ENCODE measurements at regions not wholly inside any gene's neighbourhood (a gene's known extent, or its start where the extent isn't known, plus 50 kb on each side); places are given as distances from the start of the nearest gene placed in this dataset.

- no peak for DNase-seq
Observed at GRCh38 chr12:82149045-82149444, 209.1 kb downstream of the CCDC59 start.

DNA sequence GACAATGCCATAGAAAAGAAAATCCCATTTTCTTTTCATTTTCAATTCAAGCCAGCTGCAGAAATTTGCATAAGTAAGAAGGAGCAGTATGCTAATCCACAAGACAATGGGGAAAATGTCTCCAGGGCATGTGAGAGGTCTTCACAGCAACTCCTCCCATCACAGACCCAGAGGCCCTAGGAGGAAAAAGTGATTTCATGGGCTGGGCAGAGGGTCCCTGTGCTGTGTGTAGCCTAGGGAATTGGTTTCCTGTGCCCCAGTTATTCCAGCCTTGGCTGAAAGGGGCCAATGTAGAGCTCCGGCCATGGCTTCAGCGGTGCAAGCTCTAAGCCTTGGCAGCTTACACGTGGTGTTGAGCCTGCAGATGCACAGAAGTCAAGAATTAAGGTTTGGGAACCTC lies 211.4 kb downstream of the CCDC59 start:
- DNase-seq = no peak

GRCh38 chr12:82144505-82144904 lies 213.7 kb downstream of the CCDC59 start:
- DNase-seq = no peak

- no peak for DNase-seq
Observed at GRCh38 chr12:82132390-82132789, 225.8 kb downstream of the CCDC59 start.

DNA sequence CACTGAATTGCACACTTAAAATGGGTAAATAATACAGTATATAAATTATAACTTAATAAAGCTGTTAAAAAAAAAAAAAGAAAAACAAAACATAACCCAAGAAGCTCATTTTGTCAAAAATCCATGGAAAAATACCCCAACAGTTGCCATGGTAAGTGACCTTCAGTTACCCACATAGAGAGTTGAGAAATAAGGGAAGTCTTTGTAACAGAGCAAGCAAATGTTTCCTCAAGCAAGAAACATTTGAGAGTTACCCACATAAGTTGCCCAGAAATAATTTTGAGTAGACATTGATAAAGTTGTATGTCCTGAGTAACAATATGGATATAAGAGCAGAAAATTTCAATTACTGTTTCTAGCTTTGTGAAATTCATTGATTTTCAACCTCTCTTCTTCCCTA lies 227.4 kb downstream of the CCDC59 start:
- no peak for DNase-seq

- no peak for DNase-seq
Observed at GRCh38 chr12:82124711-82125380, 233.3 kb downstream of the CCDC59 start.

GRCh38 chr12:82121545-82121944 lies 236.6 kb downstream of the CCDC59 start:
- DNase-seq = no peak

DNA sequence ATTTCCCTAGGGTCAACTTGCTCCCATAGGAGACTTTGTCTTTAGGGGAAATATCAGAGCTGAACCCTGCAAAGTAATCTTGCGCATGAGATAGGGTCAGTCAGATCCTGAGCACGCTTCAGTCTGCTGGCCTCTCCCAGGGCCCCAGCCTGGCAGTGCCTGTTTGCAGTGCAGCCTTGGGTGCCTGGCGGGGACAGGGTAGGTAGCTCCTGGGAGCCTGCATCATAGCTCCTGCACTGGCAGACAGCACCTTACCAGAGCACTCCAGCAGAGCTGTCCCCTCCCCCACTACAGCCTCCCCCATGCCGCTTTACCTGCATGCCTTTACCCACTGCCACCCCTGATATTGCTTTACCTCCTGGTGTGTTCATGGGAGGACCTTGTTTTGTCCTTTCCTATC lies 237.3 kb downstream of the CCDC59 start:
- no peak for DNase-seq

- no peak for DNase-seq
Observed at GRCh38 chr12:82109243-82109642, 248.9 kb downstream of the CCDC59 start.

GRCh38 chr12:82108615-82109014 lies 249.6 kb downstream of the CCDC59 start:
- no peak for DNase-seq

DNA sequence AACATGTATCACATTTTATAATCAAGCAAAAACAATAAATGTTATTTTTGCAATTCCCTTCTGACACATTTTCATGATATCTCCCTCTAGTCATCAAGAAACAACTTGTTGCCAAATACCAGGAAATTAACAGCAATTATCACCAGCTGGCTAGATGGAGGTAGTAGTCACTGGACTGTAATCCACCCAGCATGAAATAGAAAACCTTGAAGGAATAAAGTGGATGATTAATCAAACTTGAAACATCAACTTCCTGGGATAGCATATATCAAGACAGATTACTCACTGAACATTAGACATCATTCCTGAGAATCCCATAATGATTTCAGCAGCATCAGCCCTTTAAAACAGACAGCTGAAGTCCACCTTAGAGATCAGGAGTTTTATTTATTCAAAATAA lies 259.0 kb downstream of the CCDC59 start:
- no peak for DNase-seq

- DNase-seq = no peak
Observed at GRCh38 chr12:82097877-82098276, 260.3 kb downstream of the CCDC59 start.

GRCh38 chr12:82097438-82097837 lies 260.7 kb downstream of the CCDC59 start:
- no peak for DNase-seq

DNA sequence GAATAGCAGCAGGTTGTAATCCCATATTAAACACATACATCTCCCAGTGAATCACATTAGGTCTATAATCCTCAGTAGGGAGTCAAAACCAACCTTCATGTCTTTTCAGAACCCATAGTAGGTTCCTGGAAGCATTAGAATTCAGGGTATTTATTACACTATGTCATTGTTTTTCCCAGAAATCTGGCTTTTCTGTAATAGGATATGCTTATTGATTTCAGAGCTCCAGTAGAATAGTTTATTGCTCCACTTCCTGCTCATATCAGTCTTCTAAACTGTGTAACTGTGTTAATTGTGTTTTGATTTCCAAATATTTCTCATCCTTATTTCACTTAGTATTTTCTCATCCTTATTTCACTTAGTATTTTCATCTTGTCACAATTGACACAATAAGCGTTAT lies 268.0 kb downstream of the CCDC59 start:
- no peak for DNase-seq

GRCh38 chr12:82089369-82090121 lies 268.6 kb downstream of the CCDC59 start:
- DNase-seq = no peak

GRCh38 chr12:82082501-82082900 lies 275.7 kb downstream of the CCDC59 start:
- no peak for DNase-seq

DNA sequence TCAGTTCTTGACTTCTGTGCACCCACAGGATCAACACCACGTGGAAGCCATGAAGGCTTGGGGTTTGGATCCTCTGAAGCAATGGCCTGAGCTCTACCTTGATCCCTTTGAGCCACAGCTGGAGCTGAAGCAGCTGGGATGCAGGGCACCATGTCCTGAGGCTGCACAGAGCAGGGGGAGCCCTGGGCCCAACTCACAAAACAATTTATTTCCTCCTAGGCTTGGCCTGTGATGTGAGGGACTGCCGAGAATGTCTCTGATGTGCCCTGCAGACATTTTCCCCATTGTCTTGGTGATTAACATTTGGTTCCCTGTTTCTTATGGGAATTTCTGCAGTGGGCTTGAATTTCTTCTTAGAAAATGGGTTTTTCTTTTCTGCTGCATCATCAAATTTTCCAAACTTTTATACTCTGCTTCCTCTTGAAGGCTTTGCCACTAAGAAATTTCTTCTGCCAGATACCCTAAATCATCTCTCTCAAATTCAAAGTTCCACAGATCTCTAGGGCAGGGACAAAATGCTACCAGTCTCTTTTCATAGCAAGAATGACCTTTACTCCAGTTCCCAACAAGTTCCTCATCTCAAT lies 288.2 kb downstream of the CCDC59 start:
- DNase-seq = no peak

GRCh38 chr12:82058197-82058596 lies 299.0 kb upstream of the PPFIA2 start:
- no peak for DNase-seq

DNA sequence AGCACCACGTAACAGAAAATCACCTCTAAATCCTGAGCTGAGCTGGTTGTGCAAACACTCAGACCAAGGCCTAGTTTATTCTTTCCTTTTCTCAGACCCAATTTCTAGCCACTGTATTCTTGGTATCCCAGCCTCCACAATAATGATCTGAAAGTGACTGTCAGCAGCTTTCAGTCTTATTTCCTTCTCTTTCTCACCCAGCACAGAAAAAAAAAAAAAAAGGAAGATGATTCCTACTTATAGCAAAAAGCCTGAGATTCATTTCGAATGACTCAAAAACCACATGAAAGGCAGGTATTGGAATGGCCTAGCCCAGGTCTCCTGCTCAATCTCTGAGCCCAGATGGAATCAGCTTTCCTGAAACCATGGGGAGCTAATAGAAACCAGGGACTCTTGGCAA lies 298.6 kb upstream of the PPFIA2 start:
- no peak for DNase-seq

- DNase-seq = no peak
Observed at GRCh38 chr12:82055391-82055790, 296.2 kb upstream of the PPFIA2 start.

DNA sequence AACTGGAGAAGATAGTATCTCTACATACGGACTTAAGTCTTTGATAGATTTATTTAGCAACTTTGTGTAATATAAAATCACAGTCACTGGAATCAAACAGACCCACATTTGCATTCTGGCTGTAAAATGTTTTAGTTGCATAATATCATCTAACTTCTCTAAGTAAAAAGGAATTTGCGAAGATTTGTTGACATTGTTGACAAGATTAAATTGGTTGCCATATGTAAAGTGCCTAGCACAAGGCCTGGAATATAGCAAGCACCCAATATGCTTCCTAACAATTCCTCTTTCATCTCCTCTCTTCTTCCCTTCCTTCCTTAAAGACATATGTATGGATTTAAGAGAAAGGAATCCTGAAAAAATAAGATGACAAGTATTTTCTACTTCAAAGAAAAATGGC lies 295.4 kb upstream of the PPFIA2 start:
- no peak for DNase-seq

DNA sequence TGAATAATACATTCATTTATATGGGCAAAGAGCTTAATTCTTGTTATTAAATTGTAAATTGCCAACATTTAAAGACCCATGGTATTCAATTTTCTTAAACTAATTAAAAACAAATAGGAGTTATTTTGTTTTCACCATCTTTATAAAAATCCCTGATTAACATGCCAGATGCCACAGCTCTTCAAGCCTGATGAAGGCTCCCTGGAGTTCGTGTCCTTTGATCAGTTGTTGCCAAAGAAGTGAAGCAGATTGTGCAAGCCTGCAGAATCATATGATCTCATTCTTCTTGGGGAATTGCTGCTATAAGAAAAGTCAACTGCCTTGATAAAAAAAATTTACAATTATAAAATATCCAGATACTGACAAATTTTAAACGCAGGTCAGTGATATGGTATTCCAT lies 288.3 kb upstream of the PPFIA2 start:
- no peak for DNase-seq

DNA sequence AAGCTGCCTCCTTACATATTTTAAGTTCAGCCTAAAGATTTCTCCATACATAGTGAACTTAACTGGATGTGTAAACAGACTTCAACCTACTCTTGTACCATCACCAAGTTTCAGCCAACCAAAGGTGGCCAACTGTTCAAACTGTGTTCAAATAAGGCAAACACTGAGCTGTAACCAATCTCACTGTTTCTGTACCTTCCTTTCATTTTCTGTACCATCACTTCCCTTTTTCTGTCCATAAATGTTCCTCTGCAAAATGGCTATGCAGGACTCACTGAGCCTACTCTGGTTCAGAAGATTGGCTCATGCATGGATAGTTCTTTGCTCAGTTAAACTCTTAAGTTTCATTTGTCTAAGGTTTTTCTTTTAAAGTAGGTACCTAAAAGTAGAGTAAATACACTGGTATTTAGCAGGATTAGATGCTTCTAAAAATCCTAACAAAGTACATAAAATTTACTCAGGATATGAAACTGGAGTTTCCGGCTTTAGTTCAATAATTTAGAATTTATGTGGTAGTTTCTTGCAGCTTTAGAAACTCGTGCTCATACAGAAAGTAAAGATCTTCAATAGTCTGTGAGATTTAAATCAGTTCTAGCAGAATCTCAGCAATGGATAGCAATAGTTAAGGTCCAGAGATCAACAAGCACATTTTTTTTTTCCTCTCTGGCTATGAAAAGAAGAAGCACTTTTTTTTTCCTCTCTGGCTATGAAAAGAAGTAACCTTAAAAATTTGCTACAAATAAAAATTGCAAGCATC lies 282.0 kb upstream of the PPFIA2 start:
- no peak for DNase-seq

DNA sequence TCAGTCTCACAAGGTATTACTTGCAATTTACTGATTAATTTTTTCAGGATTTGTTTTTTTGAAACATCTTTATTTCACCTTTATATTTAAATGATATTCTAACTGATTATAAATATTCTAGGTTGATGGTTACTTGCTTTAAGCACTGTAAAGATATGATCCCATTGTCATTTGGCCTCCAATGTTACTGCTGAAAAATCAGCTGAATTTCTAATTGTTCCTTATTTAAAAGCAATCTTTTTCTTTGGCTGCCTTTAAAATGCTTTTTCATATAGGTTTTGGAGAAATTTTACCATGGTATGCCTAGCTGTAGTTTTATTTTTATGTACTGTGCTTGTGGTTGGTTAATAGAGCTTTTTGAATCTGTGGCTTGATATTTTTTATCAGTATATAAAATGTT lies 275.6 kb upstream of the PPFIA2 start:
- DNase-seq = no peak

Data from activated T-cell treated with anti-CD3 and anti-CD28 coated beads for 4 hours (primary cell).